NB4 (cell line): ENCODE measurements at regions not wholly inside any gene's neighbourhood (a gene's known extent, or its start where the extent isn't known, plus 50 kb on each side); places are given as distances from the start of the nearest gene placed in this dataset.

Source experiments
- MYC ChIP-seq: IDR thresholded peaks from 2 replicates; pipeline ENCODE4 v1.6.1; 2011; ENCODE audit warnings: low read depth, low read length
- POLR2A ChIP-seq: IDR thresholded peaks from 2 replicates; pipeline ENCODE4 v1.6.1; 2011; ENCODE audit warnings: mild to moderate bottlenecking; ENCODE audit not compliant: insufficient read length; ENCODE audit errors: extremely low read depth
- TF ChIP-seq, protein P1 (sequence below): IDR thresholded peaks from one replicate; pipeline ENCODE4 v1.5.1; 2012; ENCODE audit warnings: low read depth, low read length
- TF ChIP-seq, protein P2 (sequence below): IDR thresholded peaks from 2 replicates; pipeline ENCODE4 v1.6.1; 2011; ENCODE audit warnings: low read depth, low read length

GRCh38 chr1:55929652-55930051 is 649.7 kb downstream of the PLPP3 start:
- TF ChIP-seq, protein P1, sequence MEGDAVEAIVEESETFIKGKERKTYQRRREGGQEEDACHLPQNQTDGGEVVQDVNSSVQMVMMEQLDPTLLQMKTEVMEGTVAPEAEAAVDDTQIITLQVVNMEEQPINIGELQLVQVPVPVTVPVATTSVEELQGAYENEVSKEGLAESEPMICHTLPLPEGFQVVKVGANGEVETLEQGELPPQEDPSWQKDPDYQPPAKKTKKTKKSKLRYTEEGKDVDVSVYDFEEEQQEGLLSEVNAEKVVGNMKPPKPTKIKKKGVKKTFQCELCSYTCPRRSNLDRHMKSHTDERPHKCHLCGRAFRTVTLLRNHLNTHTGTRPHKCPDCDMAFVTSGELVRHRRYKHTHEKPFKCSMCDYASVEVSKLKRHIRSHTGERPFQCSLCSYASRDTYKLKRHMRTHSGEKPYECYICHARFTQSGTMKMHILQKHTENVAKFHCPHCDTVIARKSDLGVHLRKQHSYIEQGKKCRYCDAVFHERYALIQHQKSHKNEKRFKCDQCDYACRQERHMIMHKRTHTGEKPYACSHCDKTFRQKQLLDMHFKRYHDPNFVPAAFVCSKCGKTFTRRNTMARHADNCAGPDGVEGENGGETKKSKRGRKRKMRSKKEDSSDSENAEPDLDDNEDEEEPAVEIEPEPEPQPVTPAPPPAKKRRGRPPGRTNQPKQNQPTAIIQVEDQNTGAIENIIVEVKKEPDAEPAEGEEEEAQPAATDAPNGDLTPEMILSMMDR: no peak
- TF ChIP-seq POLR2A (no peak), MYC (no peak)
- TF ChIP-seq, protein P2, sequence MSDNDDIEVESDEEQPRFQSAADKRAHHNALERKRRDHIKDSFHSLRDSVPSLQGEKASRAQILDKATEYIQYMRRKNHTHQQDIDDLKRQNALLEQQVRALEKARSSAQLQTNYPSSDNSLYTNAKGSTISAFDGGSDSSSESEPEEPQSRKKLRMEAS: no peak
